Lower leg skin (tissue), 4 donors: ENCODE measurements at regions not wholly inside any gene's neighbourhood (a gene's known extent, or its start where the extent isn't known, plus 50 kb on each side); places are given as distances from the start of the nearest gene placed in this dataset.

Source experiments
- DNase-seq, 2 donors: peaks; one replicate each; pipeline ENCODE4 v3.0.0-alpha.2; 2019; ENCODE audit warnings: low spot score in 2 of 2
- H3K4me3 ChIP-seq: fragments of 200-600 bp; sonication (generic); 2 replicates; pipeline ENCODE4 v1.5.1; 2017; ENCODE audit warnings: mild to moderate bottlenecking, low read depth; ENCODE audit not compliant: poor library complexity, severe bottlenecking
- POLR2A ChIP-seq, 2 donors: fragments of 450-650 bp; IDR thresholded peaks; one replicate each; pipeline ENCODE4 v1.6.1; 2016 to 2017; ENCODE audit warnings: antibody characterized with exemption in 2 of 2, mild to moderate bottlenecking in 1 of 2, moderate library complexity in 1 of 2
- whole genome bisulfite sequencing, 2 donors: methylation state at CpG; one replicate each; pipeline ENCODE4 v1.1.5; 2018; 5-methylcytosine and 5-hydroxymethylcytosine counted together
- intact Hi-C: fragments of 100-400 bp; cut with DNase I; formaldehyde crosslinking; loops from one replicate; pipeline ENCODE4 v1.15.0; 2023; ENCODE audit warnings: low total_unique reads
- TF ChIP-seq, protein P1 (sequence below), 3 donors: fragments of 450-650 bp; IDR thresholded peaks; one replicate each; pipeline ENCODE4 v1.5.1; 2016; ENCODE audit warnings: antibody characterized with exemption in 3 of 3, mild to moderate bottlenecking in 3 of 3, moderate library complexity in 2 of 3

DNA sequence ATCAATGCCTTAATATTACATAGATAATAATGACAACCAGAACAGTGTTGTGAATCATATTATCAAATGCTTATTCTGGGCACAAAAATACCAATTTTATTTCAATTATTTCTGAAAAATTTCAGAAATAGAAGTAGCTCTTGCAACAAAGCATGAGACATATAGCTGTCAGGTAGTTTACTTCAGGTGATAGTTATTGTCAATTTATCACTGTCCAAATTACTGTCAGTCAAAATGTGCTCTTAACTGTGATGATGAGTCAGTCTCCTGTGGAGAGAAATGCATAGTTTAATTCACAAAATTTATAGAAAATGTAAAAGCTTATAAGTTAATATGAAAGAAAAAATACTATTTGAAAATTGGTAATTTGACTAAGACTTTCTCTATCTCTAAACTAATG lies 1078.4 kb upstream of the GBE1 start:
- intact Hi-C loops: no loop called here

DNA sequence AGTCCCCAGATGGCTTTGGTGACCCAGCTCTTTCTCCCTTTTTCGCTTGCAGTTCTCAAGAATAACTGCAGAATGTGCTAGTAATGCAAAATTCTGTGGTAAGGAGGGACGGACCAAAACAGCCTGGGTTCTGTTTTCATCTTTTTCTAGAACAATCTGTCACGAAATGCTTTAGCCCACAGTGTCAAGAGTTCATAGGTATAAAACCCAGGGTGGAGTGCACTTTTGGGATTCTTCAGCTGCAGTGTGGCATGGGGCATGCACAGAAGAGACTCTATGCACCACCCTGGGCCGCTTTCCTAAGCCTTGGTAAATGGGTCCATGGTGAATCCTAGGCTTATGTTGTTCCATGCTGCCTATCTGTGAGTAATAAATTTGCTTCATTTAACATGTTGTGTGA lies 1072.7 kb upstream of the GBE1 start:
- H3K4me3 ChIP-seq: no peak overlapping the region
- TF ChIP-seq, protein P1, sequence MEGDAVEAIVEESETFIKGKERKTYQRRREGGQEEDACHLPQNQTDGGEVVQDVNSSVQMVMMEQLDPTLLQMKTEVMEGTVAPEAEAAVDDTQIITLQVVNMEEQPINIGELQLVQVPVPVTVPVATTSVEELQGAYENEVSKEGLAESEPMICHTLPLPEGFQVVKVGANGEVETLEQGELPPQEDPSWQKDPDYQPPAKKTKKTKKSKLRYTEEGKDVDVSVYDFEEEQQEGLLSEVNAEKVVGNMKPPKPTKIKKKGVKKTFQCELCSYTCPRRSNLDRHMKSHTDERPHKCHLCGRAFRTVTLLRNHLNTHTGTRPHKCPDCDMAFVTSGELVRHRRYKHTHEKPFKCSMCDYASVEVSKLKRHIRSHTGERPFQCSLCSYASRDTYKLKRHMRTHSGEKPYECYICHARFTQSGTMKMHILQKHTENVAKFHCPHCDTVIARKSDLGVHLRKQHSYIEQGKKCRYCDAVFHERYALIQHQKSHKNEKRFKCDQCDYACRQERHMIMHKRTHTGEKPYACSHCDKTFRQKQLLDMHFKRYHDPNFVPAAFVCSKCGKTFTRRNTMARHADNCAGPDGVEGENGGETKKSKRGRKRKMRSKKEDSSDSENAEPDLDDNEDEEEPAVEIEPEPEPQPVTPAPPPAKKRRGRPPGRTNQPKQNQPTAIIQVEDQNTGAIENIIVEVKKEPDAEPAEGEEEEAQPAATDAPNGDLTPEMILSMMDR (IDR thresholded peaks at IDR 0.05): no peak
- no peak for TF ChIP-seq POLR2A (IDR thresholded peaks at IDR 0.05)
- DNase-seq: no peak
- 75 to 83% methylated on average over 4 of the region's 4 CpGs for WGBS, 2 donors
- intact Hi-C loops: no loop called here

More for the DNA sequence above, 1078.4 kb upstream of the GBE1 start:
- H3K4me3 ChIP-seq: no peak overlapping the region
- no peak for DNase-seq
- TF ChIP-seq POLR2A (IDR thresholded peaks at IDR 0.05): no peak
- TF ChIP-seq, protein P1 (IDR thresholded peaks at IDR 0.05): no peak

DNA sequence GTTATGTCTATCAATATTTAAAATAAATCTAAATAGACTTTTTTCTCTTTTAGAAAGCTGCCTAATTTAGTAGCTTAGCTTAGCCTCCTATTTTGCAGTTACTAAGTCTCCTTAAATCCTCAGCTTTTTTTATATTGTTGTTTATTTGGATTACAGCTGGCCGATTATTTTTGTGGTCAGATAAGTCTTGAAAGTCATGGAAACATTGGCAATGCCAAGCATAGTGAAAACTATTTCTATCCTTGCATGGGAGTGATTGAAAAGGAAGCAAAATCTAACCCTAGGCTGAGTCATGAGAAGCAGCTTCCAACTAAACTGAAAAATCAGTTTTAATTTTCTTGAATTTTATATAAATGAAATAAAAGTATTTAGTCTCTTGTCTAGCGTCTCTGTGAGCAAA lies 1063.0 kb upstream of the GBE1 start:
- TF ChIP-seq POLR2A (IDR thresholded peaks at IDR 0.05): no peak
- TF ChIP-seq, protein P1 (IDR thresholded peaks at IDR 0.05): no peak
- 54 to 61% methylated on average over 2 of the region's 2 CpGs for WGBS, 2 donors
- no peak overlapping the region for H3K4me3 ChIP-seq
- intact Hi-C loops: no loop called here
- DNase-seq: no peak

DNA sequence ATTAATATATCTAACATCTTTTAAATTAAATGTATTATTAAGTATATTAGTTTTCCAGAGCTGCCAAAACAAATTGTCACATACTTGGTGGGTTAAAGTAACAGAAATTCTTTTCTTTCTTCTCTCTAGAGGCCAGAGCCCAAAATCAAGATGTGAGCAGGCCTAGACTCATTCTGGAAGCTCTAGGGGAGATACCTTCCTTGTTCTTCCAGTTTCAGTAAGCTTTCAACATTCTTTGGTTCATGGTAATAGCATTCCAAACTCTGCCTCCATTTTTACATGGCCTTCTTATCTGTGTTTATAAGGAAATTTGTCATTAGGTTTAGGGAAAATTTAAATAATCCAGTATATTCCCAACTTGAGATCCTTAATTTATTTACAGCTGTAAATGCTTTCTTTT lies 1054.6 kb upstream of the GBE1 start:
- TF ChIP-seq POLR2A (IDR thresholded peaks at IDR 0.05): no peak
- TF ChIP-seq, protein P1 (IDR thresholded peaks at IDR 0.05): no peak
- intact Hi-C loops: no loop called here
- DNase-seq: no peak
- H3K4me3 ChIP-seq: no peak overlapping the region

DNA sequence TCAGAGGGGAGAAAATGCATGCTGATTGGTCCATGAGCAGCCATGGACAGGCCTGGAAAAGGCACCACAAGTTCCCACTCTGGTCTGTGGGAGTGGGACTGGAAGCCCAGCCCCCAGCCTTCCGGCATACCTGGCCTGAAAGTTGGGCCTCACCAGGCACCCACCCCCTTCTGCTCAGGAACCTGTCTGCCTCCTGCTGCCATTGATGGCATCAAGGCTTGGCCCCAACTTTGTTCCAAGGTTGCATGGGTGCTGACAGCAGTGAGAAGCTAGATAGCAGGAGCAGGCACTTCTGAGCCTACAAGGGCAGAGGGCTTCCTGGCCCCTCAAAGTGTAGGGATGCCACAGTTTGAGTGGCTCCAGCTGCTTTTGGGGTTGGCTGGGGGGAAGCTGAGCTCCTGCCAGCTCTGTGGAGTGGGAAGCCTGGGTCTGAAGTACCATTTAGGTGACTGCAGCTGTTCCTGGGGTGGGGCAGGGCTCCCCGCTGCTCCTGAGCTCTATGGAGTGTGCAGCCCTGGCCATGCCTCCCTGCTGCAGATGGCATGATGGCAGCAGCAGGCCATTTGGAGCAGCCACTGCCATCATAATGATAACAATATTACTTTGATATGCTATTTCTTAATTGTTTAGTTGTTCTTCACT lies 1054.1 kb upstream of the GBE1 start:
- DNase-seq: no peak
- WGBS, 2 donors: 80 to 83% methylated on average over 2 of the region's 2 CpGs
- no peak for TF ChIP-seq POLR2A (IDR thresholded peaks at IDR 0.05)
- TF ChIP-seq, protein P1 (IDR thresholded peaks at IDR 0.05): no peak
- no peak overlapping the region for H3K4me3 ChIP-seq
- intact Hi-C loops: no loop called here

DNA sequence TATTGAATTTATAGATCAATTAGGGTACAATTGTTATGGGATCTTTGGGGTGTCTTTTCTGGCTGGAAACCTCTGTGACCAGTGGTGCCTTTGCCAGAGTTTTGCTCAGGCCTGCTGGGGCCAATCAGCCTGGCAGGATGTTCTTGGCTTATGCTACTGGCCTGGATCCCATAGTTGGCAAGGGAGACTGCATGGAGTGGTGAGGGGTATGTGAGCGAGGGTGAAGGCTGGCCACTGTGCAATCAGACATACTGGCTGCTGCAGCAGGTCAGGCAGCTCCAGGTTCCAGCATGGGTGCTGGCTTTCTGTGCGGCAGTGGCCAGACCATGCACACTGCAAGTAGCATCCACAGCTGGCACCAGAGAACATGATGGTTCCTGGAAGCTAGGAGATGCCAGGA lies 1053.2 kb upstream of the GBE1 start:
- intact Hi-C loops: no loop called here
- TF ChIP-seq POLR2A (IDR thresholded peaks at IDR 0.05): no peak
- TF ChIP-seq, protein P1 (IDR thresholded peaks at IDR 0.05): no peak
- no peak overlapping the region for H3K4me3 ChIP-seq
- WGBS, 2 donors: 80 to 100% methylated on average over 2 of the region's 2 CpGs
- DNase-seq: no peak
